Non-pigmented ciliary epithelial cell (primary cell): ENCODE measurements at regions not wholly inside any gene's neighbourhood (a gene's known extent, or its start where the extent isn't known, plus 50 kb on each side); places are given as distances from the start of the nearest gene placed in this dataset.
A peak's percentile ranks its signal among the peaks of the same experiment; 100 is the strongest.
"Not testable (repeated sequence)": the region's sequence is repeated elsewhere in the genome, so short reads cannot be mapped to it uniquely, and the experiment has no call there.

Source experiments
- DNase-seq: peaks from one replicate; pipeline ENCODE4 v3.0.0-alpha.2; 2010; ENCODE audit warnings: low read depth

DNA sequence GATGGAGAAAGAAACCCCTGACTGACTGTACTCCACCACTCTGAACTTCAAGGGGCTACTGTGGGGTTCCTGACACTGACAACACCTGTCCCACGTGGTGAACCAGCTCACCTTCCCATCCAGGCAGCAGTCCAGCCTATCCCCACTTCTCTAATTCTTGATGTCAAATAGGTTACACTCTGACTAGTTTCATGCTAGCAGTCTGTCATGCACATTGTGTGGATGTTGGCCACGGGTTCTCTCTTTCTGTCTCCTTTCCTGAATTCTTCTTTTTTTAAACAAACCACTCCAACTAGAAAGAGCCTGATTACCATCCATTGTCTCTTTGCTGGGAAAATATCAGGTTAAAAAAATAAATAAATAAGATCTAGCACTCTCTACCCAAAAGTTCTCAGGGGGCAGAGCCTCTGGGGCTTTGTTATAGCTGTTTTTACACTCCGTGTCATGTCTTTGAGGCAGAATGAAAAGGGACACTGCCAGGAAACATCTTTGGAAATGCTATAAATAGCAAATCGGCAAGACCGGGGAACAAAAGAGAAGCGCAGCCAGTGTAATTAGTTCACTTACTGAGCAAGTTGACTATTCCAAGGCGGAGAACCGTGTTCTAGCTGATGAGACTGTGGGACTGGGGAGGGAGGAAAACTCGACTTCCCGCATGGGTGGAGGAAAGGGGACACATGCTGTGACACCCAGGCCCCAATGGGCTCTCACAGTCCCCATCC, 356.1 kb downstream of the OMA1 start:
- no peak for DNase-seq

DNA sequence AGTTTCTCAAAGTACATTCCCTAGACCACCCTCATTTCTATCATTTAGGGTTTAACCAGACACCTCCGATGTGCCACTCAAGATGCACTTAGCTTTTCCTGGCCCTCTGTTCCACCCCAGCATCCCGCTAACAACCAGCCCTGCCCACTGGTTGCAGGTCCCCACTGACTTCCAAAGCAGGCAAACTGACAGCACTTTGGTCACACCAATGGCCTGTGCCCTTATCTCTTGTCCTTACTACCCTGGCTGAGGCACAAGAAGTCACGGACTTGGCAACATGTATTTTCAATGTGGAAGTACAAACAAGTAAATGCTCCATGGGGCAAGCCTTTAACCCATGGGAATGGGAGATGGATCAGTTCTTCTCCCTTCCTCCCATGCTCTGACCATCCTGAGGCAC, 357.1 kb downstream of the OMA1 start:
- DNase-seq, result no peak

DNA sequence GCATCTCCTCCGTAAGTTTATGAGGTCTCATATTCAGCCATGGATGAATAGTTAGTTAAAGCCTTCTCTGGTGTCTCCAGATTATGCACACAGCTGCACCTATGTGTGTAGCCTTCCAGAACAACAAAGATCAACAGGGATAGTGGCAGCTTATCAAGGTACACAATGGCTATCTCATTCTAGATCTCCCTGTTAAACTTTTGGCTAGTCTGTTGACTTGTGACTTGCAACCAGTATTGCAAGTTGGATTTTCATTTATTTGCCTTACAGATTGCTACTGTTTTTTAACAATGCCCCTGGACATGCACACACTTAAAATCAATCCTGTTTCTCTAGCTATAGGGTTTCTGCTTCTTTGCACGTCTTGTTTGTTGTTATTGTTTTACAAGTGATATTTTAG, 363.2 kb downstream of the OMA1 start:
- no peak for DNase-seq

DNA sequence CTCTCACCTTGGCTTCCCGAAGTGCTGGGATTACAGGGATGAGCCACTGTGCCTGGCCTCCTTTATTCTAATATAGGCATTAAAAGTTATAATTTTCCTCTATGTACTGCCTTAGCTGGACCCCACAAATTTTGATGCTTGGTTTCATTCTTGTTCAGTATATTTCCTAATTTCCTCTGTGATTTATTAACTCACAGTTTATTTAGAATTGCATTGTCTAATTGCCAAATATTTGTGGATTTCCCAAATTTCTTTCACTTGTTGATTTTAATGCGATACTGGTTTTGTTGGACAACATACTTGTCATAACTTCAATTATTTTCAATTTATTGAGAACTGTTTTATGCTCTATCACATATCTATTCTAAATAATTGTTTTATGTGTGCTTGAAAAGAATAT, 366.0 kb downstream of the OMA1 start:
- no peak for DNase-seq

DNA sequence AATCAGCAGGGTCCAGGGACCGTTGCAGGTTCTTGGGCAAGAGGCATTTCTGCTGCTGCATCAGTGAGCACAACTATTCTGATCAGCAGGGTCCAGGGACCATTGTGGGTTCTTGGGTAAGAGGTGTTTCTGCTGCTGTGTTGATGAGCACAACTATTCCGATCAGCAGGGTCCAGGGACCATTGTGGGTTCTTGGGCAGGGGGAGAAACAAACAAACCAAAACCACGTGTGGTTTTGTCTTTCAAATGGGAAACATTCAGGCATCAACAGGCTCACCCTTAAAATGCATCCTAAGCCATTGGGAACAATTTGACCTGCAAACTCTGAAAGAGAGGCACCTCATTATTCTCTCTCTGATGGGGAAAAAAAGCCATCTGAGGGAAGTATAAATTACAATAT, 377.4 kb downstream of the OMA1 start:
- DNase-seq, result not testable (repeated sequence)

DNA sequence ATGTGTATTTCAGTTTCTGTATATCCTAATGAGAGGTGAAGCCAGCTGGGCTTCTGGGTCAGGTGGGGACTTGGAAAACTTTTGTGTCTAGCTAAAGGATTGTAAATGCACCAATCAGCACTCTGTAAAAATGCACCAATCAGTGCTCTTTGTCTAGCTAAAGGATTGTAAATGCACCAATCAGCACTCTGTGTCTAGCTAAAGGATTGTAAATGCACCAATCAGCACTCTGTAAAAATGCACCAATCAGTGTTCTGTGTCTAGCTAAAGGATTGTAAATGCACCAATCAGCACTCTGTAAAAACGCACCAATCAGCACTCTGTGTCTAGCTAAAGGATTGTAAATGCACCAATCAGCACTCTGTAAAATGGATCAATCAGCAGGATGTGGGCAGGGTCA, 379.4 kb downstream of the OMA1 start:
- not testable (repeated sequence) for DNase-seq

DNA sequence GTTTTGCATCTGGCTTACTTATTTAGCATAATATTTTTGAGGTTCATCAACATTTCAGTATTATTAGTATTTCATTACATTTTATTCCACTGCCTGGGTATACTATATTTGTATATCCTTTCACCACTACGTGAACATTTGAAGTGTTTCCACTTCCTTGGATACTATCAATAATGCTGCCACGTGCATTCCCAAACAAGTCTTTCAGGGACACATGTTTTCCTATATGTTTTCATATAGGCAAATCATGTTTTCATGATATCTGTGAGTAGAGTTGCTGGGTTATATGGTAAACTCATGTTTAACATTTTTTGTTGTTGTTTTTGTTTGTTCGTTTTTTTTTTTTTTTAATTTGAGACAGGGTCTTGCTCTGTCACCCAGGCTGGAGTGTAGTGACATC, 380.1 kb downstream of the OMA1 start:
- no peak for DNase-seq

DNA sequence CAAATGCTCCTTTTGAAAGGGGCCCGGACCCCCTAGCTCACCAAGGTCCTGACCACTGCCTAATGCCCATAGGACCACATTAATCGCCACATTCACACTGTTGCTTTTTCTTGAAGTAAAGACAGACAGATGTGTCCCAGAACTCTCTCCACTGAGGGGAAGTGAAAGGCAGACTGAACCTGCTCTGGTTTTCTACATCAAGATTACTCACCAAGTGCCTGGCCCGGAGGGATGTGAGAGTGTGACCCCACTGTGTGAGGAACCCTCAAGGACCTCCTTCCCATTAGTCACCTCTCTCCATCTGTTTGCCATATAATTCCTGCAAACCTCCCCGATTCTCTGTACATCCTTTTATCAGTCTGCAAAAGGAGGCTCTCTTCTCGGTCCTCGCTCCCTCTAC, 381.5 kb downstream of the OMA1 start:
- no peak for DNase-seq

DNA sequence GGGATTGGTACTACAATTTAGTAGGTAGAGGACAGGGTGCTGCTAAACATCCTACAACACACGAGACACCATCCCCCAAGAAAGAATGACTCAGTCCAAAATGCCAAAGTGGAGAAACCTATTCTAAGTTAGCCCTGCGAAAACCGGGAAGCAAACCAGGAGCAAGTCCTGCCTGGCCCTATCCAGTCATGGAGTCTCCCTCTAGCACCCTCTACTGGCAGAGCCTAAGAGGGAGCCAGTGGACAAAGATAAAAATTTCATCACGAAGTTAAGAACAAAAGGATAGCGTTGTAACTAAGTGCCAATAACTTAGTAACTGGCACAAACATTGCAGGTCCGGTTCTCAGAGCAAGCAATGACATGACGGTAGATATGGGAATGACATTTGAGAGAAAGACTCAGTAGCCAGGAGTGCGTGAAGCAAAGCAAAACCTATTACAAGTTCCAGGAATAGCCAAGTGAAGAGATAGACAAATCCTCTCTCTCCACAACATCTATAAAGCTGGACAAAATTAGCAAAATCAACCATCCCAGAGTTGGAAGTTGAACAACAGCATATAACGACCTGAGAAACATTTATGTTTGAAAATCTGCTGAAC, 383.5 kb downstream of the OMA1 start:
- DNase-seq, result peak; percentile 17

DNA sequence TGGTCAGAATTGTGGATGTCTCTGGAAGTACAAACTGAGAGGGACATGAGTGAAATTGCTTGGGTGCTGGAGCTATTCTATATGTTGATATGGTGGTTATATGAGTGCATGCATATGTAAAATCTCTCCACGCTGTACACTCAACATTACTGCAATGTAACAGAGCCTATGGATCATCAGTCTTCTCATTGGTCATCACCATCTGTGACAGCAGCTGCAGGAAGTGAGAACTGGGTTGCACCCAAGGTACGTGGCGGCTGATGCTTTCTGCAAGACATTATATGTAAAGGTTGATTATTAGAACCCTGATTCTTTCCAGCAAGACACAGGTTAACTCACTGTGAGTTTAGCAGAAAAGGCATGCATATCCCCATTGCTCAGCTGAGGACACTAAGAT, 387.1 kb downstream of the OMA1 start:
- no peak for DNase-seq

DNA sequence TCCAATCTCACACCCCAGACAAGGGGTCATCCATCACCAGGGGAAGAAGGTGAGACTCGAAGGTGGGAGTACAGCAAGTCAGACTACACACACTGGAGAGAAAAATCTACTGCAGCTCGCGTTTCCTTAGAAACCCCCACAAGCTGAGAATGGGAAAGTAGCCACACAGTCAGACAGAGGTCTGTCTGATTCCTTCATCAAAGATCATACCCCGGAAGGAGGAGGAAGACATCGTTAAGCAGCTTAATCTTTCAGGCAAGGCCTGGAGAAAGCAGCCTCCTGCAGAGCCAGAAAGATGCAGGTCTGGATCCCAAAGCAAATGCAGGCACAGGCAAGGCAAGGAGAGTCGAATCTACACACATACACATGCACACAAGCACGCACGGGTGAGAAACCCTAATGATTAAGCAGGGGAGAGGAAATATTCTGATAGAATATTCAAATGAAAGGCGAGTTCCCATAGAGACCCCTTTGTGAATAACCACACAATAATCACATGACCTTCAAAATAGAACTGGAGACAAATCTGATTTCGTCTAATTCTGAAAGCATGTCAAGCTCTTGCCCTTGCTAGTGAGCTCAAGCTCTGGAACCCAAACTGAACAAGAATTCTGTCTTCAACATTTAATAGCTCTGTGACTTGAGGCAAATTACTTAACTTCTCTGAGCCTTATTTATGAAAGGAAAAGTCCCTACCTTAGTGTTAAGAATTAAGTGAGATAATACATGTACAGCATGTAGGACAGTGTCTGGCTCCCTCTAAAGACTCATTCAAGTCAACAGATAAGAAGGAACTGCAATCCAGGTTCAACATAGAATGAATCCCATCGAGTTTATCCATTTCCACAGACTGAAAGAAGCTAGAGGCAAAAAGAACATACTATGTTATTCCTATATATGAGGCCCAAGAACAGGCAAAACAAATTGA, 387.8 kb downstream of the OMA1 start:
- DNase-seq, result no peak

DNA sequence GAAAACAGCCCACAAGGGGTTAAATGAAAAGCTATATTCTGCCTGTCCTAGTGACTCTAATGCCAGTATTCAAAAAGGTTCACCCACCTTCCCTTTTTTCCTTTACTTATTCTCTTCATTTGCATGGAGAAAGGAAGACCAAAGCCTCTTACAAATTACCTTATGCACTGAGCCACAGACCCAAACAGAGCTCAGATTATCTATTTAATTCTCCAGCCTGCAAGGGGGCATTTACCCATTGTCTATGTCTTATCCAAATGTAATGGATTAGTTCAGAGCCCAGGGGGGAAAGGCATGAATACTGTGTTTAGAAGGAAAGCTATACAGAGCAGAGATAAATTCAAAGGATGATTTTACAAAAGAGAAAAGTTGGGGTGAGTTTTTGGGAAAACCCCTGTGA, 388.5 kb downstream of the OMA1 start:
- DNase-seq, result no peak

DNA sequence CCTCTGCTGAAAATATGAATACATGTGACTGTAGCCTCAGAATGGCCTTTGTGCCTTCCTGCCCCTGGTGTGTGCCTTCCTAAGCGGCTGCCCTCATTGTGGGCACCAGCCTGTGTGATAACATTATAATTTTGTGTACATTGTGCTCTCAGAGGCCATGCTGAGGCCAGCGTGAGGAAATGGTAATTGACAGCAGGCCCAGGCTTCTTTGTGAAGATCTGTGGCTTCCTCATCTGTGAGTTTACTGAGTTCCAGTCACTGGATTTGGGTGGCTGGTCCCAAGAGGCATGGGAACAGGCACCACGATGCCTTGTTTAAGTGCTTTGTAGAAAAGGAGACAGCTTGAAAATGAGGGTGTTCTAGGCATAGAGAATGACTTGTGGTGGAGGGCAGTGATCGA, 389.3 kb downstream of the OMA1 start:
- DNase-seq, result no peak

DNA sequence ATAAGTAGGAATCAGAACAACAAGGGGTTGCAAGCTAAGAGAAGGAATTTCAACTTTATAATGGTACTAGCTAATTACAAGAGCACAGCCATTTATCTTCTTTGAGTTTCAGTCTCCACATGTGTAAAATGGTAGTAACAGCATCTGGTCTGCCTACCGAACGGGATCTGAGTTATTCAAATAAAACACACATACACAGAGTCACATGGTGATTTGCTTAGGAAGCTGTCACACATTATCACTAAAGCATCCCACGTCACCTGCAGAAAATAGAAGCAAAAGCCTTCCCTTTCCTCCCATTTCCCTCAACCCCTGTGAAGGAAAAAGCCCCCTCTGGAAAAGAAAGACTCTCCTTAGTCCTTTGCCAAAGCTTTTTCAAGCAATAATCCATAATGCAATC, 389.7 kb downstream of the OMA1 start:
- no peak for DNase-seq

DNA sequence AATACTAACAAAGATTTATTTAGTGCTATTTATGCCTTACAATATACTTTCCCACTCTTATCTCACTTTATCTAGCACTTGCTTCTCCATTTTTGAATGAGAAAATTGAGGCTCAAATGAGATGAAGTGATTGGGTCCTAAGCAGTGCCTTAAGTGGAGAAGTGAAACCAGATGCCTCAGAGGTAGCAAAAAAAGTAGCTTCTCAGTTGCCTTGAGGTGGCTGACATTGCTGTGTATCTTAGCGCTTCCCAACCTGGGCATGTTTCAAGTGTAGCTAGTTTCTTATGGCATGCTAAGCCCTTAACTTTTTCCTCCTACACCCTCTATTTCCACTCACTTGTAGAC, 390.4 kb downstream of the OMA1 start:
- DNase-seq, result no peak

DNA sequence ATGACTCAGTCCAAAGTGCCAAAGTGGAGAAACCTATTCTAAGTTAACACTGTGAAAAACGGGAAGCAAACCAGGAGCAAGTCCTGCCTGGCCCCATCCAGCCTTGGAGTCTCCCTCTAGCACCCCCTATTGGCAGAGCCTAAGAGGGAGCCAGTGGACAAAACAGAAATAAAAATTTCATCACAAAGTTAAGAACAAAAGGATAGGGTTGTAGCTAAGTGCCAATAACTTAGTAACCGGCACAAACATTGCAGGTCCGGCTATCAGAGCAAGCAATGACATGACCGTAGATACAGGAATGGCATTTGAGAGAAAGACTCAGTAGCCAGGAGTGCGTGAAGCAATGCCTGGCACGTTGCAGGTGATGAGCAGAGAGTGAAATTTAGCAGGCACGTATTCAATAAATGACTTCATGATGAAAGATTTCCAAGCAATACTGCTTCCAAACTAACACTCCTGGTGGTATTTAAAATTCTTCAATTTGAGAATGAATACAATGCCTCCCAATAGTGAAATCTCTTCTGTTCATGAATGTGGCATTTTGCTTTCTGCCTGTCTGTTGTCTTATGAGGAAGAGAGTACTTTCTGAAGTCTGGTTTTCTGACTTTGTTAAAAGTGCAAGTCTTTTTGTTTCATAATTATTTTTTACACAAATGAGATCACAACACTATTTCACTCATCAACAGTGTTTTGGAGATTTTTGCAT, 391.0 kb downstream of the OMA1 start:
- DNase-seq, result no peak

DNA sequence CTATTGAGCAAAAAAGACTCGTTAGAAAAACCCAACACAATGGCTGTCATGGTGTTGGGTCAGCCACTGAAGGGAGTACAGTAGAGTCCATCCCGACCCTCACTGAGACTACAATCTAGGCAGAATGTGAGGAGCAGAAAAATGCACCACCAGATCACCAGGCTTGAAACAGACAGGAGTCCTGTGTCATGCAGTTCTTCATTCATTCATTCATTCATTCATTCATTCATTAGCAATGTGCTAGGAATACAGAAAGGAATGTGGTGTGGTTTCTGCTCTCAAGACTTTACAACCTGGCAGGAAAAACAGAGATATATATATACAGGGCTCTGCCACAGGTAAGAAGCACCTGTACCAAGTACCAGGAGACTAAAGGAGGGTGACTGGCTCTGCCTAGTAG, 392.3 kb downstream of the OMA1 start:
- no peak for DNase-seq

DNA sequence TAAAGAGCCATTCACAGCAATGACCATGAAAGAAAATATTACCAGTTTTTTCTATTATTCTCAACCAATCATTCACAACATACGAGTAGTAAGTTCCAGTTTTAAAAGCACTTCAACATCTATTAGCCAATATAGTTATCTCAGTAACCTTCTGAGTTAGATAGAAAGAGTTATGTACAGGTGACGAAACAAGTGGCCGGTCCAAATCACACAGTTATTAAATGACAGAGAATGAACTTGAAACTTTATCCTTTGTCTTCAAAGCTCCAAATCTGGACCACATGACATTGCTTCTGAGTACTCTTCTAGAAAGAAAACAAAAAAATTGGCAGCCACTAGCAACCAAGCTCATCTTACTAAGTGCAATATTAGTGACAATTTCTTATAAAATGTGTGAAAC, 393.8 kb downstream of the OMA1 start:
- no peak for DNase-seq

DNA sequence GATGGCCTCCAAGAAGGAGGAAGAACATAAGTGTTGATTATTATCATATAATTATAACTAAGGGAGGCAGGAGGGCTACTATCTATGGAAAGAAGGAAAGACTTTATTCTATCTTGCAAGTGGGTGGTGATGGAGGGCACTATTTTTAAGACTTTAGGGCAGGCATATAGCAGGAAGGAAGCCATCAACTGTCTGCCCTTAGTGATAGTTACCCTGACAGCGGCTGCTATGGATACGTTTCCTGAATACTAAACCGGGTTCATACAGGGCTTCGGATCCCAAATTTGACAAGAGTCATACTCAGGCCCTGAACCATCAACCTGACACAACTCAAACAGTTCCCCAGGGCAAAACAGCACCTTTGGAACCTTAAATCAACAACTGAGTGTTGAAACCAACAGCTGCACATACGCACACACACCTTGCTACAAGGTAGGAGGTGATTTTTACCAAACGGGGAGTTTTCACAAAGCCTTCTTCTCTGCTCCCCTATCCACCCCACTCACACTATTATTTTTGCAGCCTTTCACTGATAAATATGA, 397.2 kb downstream of the OMA1 start:
- DNase-seq, result no peak

DNA sequence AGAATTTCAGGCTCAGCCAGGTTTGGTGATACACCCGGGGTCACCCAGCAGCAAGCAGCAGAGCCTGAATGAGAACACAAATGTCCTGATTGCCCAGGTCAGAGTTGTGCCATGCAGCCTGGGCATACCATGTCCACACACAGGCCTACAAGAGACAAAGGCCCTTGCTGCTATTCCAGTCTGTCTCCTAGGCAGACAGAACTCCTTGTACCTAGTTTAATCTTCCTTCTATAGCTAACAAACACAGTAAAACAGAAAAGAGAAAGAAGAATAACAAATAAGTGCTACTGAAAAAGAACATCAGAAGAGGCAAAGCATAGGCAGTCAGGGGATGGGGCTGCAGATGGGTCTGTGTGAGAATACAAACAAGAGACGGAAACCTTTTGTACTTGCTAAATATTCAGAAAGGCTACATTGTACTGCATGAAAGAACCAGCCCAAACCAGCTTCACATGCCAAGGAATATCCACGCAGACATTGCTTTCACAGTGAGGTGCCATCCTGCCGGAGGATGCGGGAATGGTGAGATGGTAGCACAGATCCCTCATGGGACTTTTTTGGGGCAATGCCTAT, 401.7 kb downstream of the OMA1 start:
- no peak for DNase-seq

DNA sequence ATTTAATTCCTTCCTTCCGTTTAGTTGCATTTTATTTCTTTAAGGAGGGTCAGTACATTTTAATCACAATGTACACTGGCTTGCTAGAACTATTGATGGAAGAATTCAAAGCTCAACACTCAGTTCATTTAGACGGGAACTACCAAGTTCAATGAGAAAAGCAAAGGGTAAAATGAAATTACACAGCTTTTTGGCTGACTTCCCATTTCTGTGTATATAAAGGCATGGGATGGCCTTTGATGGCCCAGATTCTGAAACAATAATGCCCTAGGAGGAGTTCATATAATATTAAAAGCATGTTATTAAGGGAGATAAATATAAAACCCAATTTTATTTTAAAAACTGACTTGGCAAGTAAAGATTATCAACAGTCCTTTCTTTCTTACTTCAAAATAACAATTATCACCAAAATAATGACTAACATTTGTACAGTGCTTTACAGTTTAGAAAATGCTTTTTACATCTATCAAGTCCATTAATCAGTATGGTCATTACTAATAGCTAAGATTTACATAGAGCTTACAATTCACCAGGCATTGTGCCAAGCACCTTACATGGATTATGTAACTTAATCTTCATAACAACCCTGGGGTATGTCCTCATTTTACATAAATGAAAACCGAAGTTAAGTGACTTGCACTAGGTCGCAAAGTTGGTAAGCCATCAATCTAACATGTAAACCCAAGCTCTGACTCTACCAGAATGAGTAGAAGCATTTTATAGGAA, 402.4 kb downstream of the OMA1 start:
- no peak for DNase-seq
